ENCODE measurements at regions not wholly inside any gene's neighbourhood (a gene's known extent, or its start where the extent isn't known, plus 50 kb on each side); places are given as distances from the start of the nearest gene placed in this dataset.

DNA sequence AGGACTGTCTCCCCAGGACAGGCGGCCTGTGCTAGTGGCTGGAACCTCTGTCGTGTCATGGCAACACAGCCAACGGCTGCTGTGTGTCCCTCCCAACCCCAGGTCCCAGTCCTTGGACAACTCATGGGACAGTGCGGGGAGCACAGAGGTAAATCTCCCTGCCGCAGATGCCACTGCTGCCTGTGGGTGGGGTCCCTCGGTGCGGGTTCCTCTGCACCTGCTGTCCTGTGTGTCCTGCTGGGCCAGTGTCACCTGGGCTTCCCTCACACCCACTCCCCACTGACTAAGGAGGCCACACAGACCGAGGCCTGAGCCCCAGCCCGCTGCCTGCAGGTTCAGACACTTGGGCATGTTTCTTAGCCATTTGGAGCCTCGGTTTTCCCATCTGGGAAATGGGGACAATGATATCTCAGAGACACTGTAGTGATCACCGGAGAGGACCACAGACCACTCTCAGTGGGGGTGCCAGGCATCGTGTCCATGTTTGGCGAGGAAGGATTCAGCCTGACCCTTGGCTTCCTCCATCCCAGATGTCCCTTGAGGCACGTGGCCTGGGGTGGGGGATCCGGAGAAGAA is 96.5 kb downstream of the SIK1 start:
- no peak overlapping the region for H3K27ac ChIP-seq
- TF ChIP-seq, protein P1, sequence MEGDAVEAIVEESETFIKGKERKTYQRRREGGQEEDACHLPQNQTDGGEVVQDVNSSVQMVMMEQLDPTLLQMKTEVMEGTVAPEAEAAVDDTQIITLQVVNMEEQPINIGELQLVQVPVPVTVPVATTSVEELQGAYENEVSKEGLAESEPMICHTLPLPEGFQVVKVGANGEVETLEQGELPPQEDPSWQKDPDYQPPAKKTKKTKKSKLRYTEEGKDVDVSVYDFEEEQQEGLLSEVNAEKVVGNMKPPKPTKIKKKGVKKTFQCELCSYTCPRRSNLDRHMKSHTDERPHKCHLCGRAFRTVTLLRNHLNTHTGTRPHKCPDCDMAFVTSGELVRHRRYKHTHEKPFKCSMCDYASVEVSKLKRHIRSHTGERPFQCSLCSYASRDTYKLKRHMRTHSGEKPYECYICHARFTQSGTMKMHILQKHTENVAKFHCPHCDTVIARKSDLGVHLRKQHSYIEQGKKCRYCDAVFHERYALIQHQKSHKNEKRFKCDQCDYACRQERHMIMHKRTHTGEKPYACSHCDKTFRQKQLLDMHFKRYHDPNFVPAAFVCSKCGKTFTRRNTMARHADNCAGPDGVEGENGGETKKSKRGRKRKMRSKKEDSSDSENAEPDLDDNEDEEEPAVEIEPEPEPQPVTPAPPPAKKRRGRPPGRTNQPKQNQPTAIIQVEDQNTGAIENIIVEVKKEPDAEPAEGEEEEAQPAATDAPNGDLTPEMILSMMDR (conservative IDR thresholded peaks at IDR 0.05), result no peak

DNA sequence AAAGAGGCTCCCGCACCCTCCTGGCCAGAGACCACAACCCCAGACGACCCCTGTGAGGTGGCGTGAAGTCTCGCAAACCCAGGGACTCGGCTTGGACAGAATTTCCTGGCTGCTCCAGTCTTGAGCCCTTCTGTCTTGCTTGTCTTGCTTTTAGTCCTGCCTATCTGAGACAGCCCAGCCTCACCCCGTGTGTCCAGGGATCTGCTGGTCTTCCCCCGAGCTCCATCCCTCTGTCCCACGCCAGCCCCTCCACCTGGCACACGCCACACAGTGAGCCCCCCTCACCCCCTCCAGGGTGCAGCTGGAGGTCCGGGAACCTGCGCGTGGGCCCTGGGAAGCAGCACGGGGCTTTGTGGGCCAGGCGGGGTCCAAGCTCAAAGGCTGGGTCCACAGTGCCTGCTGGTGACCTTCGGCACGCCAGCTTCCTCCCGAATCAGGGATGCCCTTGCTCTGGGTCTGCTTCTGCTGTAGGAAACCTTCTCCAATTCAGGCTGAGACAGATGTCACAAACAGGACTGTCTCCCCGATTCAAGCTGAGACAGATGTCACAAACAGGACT is 97.1 kb downstream of the SIK1 start:
- H3K27ac ChIP-seq, result no peak overlapping the region
- TF ChIP-seq, protein P1 (conservative IDR thresholded peaks at IDR 0.05), result no peak

DNA sequence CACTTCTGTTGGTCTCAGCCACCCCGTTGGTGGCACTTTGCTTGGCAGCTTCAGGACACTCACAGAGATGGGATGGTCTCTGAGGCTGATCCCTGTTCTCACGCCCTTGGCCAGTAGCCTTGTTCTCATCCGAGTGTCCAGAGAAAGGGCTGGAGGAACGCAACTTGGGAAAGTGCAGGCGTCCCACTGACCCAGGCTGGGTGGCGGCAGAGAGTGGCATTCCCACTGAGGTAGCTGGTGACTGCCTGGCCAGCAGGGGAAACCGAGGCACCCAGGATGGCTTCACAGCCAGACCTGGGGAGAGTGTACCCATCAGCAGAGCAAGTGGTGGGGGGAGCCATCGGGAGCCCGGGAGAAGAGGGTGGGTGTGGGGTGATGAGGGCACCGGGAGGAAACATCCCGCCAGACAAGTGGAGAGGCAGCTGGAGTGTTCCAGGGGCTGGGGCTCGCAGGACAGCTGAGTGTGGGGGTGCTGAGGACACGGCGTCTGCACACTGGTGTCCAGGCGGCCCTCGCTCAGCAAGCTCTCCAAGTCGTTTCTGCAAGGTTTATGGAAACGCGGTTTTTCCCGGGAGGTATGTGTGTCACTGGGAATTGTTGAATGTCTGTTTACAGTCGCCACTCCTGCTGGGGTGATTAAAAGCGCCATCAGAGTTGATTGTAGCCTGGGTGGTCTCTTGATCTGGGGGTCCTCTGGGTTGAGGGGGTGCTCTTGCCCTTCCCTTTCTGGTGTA is 97.8 kb downstream of the SIK1 start:
- H3K27ac ChIP-seq, result no peak overlapping the region
- TF ChIP-seq, protein P1 (conservative IDR thresholded peaks at IDR 0.05), result no peak

DNA sequence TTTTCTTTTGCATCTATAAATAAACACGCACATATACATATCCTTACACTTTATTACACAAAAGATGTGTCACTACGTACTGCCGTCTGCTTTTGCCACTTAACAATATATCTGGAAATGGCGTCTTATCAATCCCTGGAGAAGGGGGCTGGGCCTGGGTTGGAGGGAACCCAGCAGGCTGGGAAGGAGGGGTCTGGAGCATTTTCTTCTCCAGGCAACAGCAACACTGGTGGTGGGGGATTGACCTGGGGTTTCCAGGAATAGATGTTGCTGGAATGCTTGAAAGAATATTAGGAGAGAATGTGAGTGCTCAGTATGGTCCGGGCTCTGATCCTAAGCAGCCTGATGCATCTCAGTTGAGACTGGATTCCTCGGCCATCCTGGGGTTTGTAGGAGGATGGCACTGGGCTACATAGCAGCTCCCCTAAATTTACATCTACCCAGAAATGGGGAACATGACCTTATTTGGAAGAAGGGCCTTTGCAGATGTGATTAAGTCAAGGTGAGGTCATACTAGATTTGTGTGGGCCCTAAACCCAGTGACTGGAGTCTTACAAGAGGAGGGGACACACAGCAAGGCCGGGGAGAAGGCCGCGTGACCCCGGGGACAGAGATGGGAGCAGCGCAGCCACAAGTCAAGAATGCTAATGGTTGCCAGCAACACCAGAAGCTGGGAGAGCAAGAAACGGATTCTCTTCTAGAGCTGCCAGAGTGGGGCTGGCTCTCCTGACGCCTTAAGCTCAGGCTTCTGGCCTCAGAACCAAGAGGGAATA is 98.6 kb downstream of the SIK1 start:
- TF ChIP-seq, protein P1 (conservative IDR thresholded peaks at IDR 0.05), result no peak
- no peak overlapping the region for H3K27ac ChIP-seq

DNA sequence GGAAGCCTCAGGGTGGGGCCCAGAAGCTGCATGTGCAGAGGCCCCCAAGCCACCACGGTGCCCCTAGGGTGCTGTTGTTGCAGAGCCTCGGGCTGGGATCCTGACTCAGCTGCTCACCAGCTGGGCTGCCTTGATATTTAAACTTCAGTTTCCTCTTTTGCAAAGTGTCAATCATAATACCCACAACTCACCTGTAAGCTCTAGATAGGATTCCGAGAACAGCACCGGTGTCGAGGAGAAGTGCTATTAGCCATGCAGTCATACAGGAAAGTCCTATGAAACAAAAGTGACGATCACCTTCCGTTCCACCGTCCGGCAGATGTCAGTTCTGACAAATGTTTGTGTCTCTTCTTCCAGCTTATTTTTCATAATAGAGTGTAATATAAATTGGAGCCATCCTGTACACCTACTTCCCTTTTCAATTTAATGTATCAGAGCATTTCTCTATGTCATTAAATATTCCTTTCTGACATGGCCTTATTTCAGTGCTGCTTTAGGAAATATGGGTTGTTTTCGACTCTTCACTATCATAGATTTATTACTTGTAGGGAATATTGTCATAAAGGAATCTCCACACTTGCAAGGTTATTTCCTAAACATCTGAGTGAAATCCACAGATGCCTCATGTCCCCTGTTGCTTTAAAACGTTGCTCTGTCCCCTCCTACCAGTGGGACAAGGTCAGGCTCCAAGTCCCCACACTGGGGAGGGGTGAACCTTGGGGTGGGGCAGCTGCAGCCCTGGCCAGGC is 100.8 kb downstream of the SIK1 start:
- TF ChIP-seq, protein P1 (conservative IDR thresholded peaks at IDR 0.05), result no peak

DNA sequence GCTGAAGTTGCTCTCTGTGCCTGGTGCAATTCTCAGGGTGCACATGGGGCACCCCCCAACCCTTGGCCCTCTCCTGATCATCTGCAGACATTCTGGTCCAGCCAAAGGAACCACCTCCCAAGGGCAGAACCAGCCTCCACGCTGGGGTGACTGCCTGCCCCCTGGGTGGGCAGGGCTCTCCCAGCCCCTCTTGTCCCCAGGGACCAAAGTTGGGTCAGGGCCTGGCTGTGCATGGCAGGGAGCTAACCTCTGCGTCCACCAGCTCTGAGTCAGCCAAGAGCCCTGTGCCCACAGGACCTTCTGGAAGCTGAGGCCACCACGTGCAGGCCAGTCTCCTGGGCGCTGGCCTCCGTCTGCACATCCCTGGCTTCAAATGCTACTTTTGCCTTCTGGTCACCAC is 101.9 kb downstream of the SIK1 start:
- TF ChIP-seq, protein P1 (conservative IDR thresholded peaks at IDR 0.05), result no peak
- H3K27ac ChIP-seq, result no peak overlapping the region

More for the DNA sequence above, 100.8 kb downstream of the SIK1 start:
- H3K27ac ChIP-seq, result no peak overlapping the region

All from VCaP (cell line).